ENCODE measurements at regions not wholly inside any gene's neighbourhood (a gene's known extent, or its start where the extent isn't known, plus 50 kb on each side); places are given as distances from the start of the nearest gene placed in this dataset.
"Not testable (repeated sequence)": the region's sequence is repeated elsewhere in the genome, so short reads cannot be mapped to it uniquely, and the experiment has no call there.

- H3K27ac ChIP-seq: no peak overlapping the region
- WGBS, 5 donors: 82 to 87% (median 87%) methylated on average over 11 of the region's 11 CpGs
- H3K27me3 ChIP-seq (replicated peaks in 1 of 7): no peaks in the 10 kb centered on the region
- no peaks in the 10 kb centered on the region for H3K4me1 ChIP-seq
- no peaks in the 10 kb centered on the region for H3K36me3 ChIP-seq
- TF ChIP-seq, protein P1, sequence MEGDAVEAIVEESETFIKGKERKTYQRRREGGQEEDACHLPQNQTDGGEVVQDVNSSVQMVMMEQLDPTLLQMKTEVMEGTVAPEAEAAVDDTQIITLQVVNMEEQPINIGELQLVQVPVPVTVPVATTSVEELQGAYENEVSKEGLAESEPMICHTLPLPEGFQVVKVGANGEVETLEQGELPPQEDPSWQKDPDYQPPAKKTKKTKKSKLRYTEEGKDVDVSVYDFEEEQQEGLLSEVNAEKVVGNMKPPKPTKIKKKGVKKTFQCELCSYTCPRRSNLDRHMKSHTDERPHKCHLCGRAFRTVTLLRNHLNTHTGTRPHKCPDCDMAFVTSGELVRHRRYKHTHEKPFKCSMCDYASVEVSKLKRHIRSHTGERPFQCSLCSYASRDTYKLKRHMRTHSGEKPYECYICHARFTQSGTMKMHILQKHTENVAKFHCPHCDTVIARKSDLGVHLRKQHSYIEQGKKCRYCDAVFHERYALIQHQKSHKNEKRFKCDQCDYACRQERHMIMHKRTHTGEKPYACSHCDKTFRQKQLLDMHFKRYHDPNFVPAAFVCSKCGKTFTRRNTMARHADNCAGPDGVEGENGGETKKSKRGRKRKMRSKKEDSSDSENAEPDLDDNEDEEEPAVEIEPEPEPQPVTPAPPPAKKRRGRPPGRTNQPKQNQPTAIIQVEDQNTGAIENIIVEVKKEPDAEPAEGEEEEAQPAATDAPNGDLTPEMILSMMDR (IDR thresholded peaks at IDR 0.05 in 8 of 11, conservative IDR thresholded peaks at IDR 0.05 in 3 of 11): no peak
- TF ChIP-seq POLR2AphosphoS5 (IDR thresholded peaks at IDR 0.05) (no peak), POLR2A (IDR thresholded peaks at IDR 0.05) (no peak)
- no peak overlapping the region for H3K4me3 ChIP-seq
- intact Hi-C loops (cut with DNase I; ENCODE audit: low total_unique reads): no loop called here
- DNase-seq: no peak
- peaks cover 0 to 100% (median 80%) of the 10 kb centered on the region in 8 donors for H3K9me3 ChIP-seq
Observed at GRCh38 chr19:57034544-57034943, 85.2 kb upstream of the USP29 start.

DNA sequence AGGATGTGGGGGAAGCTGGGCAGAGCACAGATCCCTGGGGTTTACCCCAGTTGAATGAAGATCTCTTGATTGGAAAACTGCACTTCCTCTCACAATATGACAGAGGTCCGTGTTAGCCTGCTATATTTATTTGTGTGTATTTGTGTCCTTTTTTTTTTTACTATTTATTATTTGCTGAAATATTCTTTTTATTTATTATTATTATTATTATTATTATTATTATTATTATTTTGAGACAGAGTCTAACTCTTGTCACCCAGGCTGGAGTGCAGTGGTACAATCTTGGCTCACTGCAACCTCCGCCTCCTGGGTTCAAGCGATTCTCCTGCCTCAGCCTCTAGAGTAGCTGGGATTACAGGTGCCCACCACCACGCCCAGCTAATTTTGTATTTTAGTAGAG, 84.0 kb upstream of the USP29 start:
- DNase-seq; H3K4me3 ChIP-seq; intact Hi-C loops (cut with DNase I; ENCODE audit: low total_unique reads); H3K27ac ChIP-seq; H3K4me1 ChIP-seq; H3K36me3 ChIP-seq; H3K27me3 ChIP-seq (replicated peaks in 1 of 7): not testable (repeated sequence)
- H3K9me3 ChIP-seq: peaks cover 0 to 100% (median 80%) of the 10 kb centered on the region in 8 donors
- 74 to 89% (median 83%) methylated on average over 4 of the region's 4 CpGs for WGBS, 5 donors

GRCh38 chr19:57037556-57037955, 82.2 kb upstream of the USP29 start:
- Histone ChIP-seq H3K4me3 (no peak overlapping the region), H3K9me3 (peaks cover 0 to 99% (median 70%) of the 10 kb centered on the region in 8 donors), H3K36me3 (no peaks in the 10 kb centered on the region), H3K4me1 (no peaks in the 10 kb centered on the region), H3K27me3 (replicated peaks in 1 of 7) (no peaks in the 10 kb centered on the region), H3K27ac (no peak overlapping the region)
- 60 to 70% (median 69%) methylated on average over 4 of the region's 4 CpGs for WGBS, 5 donors
- DNase-seq: no peak
- intact Hi-C loops (cut with DNase I; ENCODE audit: low total_unique reads): no loop called here
- TF ChIP-seq POLR2A (IDR thresholded peaks at IDR 0.05) (no peak), POLR2AphosphoS5 (IDR thresholded peaks at IDR 0.05) (no peak)
- TF ChIP-seq, protein P1 (IDR thresholded peaks at IDR 0.05 in 8 of 11, conservative IDR thresholded peaks at IDR 0.05 in 3 of 11): no peak

DNA sequence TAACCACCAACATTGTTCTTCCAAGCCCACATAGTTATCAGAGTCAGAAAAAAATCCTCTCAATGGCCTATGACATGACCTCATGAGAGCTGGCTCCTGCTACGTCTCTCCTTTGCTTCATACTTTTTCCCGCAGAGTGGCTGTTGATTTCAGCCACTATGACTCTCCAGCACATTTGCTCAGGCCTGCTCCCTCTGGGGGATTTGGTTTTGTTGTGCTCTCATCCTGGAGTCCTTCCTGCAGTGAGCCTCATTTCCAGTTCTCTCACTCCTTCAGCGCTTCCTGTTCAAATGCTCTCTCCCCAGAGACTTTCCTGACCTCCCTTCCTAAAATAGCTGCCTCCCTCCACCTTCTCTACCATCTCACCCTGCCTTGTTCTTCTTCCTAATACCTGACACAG, 72.0 kb upstream of the USP29 start:
- Histone ChIP-seq H3K4me1 (no peaks in the 10 kb centered on the region), H3K27me3 (replicated peaks in 1 of 7) (no peaks in the 10 kb centered on the region), H3K36me3 (no peaks in the 10 kb centered on the region), H3K27ac (no peak overlapping the region), H3K9me3 (peaks cover 0 to 87% (median 46%) of the 10 kb centered on the region in 8 donors), H3K4me3 (no peak overlapping the region)
- intact Hi-C loops (cut with DNase I; ENCODE audit: low total_unique reads): no loop called here
- 54 to 66% (median 64%) methylated on average over 3 of the region's 3 CpGs for WGBS, 5 donors
- TF ChIP-seq POLR2A (IDR thresholded peaks at IDR 0.05): no peak
- TF ChIP-seq POLR2AphosphoS5 (IDR thresholded peaks at IDR 0.05): no peak
- DNase-seq: no peak

DNA sequence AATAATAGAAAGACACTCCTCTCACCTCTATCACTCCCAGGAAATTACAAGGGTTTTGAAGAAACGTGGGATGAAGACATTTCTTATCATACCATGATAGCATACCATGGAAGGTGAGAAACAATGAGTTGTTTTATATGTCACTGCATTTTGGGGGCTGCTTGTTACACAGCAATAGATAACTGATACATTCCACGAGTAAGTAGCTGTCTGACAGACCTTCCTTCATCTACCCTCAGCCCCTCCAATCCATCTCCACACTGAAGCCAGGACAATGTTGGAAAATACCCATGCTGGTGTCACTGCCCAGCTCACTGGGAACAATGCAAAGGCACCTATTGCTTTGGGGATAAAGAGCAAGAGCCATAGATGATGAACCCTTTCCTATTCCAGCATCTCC, 68.9 kb upstream of the USP29 start:
- intact Hi-C loops (cut with DNase I; ENCODE audit: low total_unique reads): no loop called here
- Histone ChIP-seq H3K36me3 (no peaks in the 10 kb centered on the region), H3K4me1 (no peaks in the 10 kb centered on the region), H3K27ac (no peak overlapping the region), H3K9me3 (peaks cover 0 to 88% (median 63%) of the 10 kb centered on the region in 8 donors), H3K4me3 (no peak overlapping the region), H3K27me3 (replicated peaks in 1 of 7) (no peaks in the 10 kb centered on the region)
- TF ChIP-seq POLR2AphosphoS5 (IDR thresholded peaks at IDR 0.05): no peak
- TF ChIP-seq POLR2A (IDR thresholded peaks at IDR 0.05): no peak
- TF ChIP-seq, protein P1 (IDR thresholded peaks at IDR 0.05 in 8 of 11, conservative IDR thresholded peaks at IDR 0.05 in 3 of 11): no peak
- WGBS, 5 donors: 43 to 62% (median 51%) methylated on average over 2 of the region's 2 CpGs
- DNase-seq: no peak

All from spleen (tissue), 11 donors.